ENCODE measurements at regions not wholly inside any gene's neighbourhood (a gene's known extent, or its start where the extent isn't known, plus 50 kb on each side); places are given as distances from the start of the nearest gene placed in this dataset.
"Not testable (repeated sequence)": the region's sequence is repeated elsewhere in the genome, so short reads cannot be mapped to it uniquely, and the experiment has no call there.

- DNase-seq (ENCODE audit: low read depth, low spot score): no peak
Observed at GRCh38 chr3:94596887-94597566, 534.2 kb downstream of the NSUN3 start.

GRCh38 chr3:94607778-94608177 is 544.9 kb downstream of the NSUN3 start:
- DNase-seq (ENCODE audit: low read depth, low spot score): no peak

- DNase-seq (ENCODE audit: low read depth, low spot score): no peak
Observed at GRCh38 chr3:94609908-94610307, 547.0 kb downstream of the NSUN3 start.

- no peak for DNase-seq (ENCODE audit: low read depth, low spot score)
Observed at GRCh38 chr3:94611596-94611995, 548.7 kb downstream of the NSUN3 start.

GRCh38 chr3:94612631-94613030 is 549.8 kb downstream of the NSUN3 start:
- no peak for DNase-seq (ENCODE audit: low read depth, low spot score)

- DNase-seq (ENCODE audit: low read depth, low spot score): no peak
Observed at GRCh38 chr3:94614192-94614591, 551.3 kb downstream of the NSUN3 start.

GRCh38 chr3:94615275-94616065 is 552.6 kb downstream of the NSUN3 start:
- DNase-seq (ENCODE audit: low read depth, low spot score): no peak

- no peak for DNase-seq (ENCODE audit: low read depth, low spot score)
Observed at GRCh38 chr3:94616833-94617232, 554.0 kb downstream of the NSUN3 start.

GRCh38 chr3:94617312-94617711 is 554.5 kb downstream of the NSUN3 start:
- no peak for DNase-seq (ENCODE audit: low read depth, low spot score)

- DNase-seq (ENCODE audit: low read depth, low spot score): no peak
Observed at GRCh38 chr3:94619643-94620042, 556.8 kb downstream of the NSUN3 start.

- DNase-seq (ENCODE audit: low read depth, low spot score): no peak
Observed at GRCh38 chr3:94626573-94626972, 563.7 kb downstream of the NSUN3 start.

- no peak for DNase-seq (ENCODE audit: low read depth, low spot score)
Observed at GRCh38 chr3:94627689-94628088, 564.8 kb downstream of the NSUN3 start.

- no peak for DNase-seq (ENCODE audit: low read depth, low spot score)
Observed at GRCh38 chr3:94643400-94643799, 580.5 kb downstream of the NSUN3 start.

GRCh38 chr3:94645790-94646189 is 582.9 kb downstream of the NSUN3 start:
- no peak for DNase-seq (ENCODE audit: low read depth, low spot score)

- DNase-seq (ENCODE audit: low read depth, low spot score): no peak
Observed at GRCh38 chr3:94647131-94647530, 584.3 kb downstream of the NSUN3 start.

GRCh38 chr3:94648270-94649180 is 585.7 kb downstream of the NSUN3 start:
- not testable (repeated sequence) for DNase-seq (ENCODE audit: low read depth, low spot score)

GRCh38 chr3:94654096-94654495 is 591.2 kb downstream of the NSUN3 start:
- DNase-seq (ENCODE audit: low read depth, low spot score): no peak

GRCh38 chr3:94665922-94666321 is 603.1 kb downstream of the NSUN3 start:
- no peak for DNase-seq (ENCODE audit: low read depth, low spot score)

- DNase-seq (ENCODE audit: low read depth, low spot score): no peak
Observed at GRCh38 chr3:94671078-94671477, 608.2 kb downstream of the NSUN3 start.

- no peak for DNase-seq (ENCODE audit: low read depth, low spot score)
Observed at GRCh38 chr3:94673876-94674275, 611.0 kb downstream of the NSUN3 start.

- DNase-seq (ENCODE audit: low read depth, low spot score): no peak
Observed at GRCh38 chr3:94686208-94686607, 623.3 kb downstream of the NSUN3 start.

- DNase-seq (ENCODE audit: low read depth, low spot score): no peak
Observed at GRCh38 chr3:94693997-94694640, 631.3 kb downstream of the NSUN3 start.
